ENCODE measurements at regions not wholly inside any gene's neighbourhood (a gene's known extent, or its start where the extent isn't known, plus 50 kb on each side); places are given as distances from the start of the nearest gene placed in this dataset.

GRCh38 chr2:187799601-187800000, 245.4 kb upstream of the TFPI start:
- DNase-seq: no peak
- TF ChIP-seq, protein P1, sequence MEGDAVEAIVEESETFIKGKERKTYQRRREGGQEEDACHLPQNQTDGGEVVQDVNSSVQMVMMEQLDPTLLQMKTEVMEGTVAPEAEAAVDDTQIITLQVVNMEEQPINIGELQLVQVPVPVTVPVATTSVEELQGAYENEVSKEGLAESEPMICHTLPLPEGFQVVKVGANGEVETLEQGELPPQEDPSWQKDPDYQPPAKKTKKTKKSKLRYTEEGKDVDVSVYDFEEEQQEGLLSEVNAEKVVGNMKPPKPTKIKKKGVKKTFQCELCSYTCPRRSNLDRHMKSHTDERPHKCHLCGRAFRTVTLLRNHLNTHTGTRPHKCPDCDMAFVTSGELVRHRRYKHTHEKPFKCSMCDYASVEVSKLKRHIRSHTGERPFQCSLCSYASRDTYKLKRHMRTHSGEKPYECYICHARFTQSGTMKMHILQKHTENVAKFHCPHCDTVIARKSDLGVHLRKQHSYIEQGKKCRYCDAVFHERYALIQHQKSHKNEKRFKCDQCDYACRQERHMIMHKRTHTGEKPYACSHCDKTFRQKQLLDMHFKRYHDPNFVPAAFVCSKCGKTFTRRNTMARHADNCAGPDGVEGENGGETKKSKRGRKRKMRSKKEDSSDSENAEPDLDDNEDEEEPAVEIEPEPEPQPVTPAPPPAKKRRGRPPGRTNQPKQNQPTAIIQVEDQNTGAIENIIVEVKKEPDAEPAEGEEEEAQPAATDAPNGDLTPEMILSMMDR (IDR thresholded peaks at IDR 0.05): no peak
- TF ChIP-seq POLR2A (IDR thresholded peaks at IDR 0.05): no peak
- Histone ChIP-seq H3K4me1 (replicated peaks in 1 of 2) (no peaks in the 10 kb centered on the region), H3K9me3 (replicated peaks in 1 of 3) (no peaks in the 10 kb centered on the region), H3K36me3 (replicated peaks in 1 of 2) (no peaks in the 10 kb centered on the region), H3K4me3 (no peak overlapping the region), H3K27ac (no peak overlapping the region), H3K27me3 (no peaks in the 10 kb centered on the region)
- 76 to 91% (median 88%) methylated on average over 5 of the region's 5 CpGs for WGBS, 4 donors
- intact Hi-C loops (cut with DNase I): no loop called here

GRCh38 chr2:187803816-187804215, 249.6 kb upstream of the TFPI start:
- Histone ChIP-seq H3K27ac (no peak overlapping the region), H3K27me3 (no peaks in the 10 kb centered on the region), H3K4me3 (no peak overlapping the region), H3K36me3 (replicated peaks in 1 of 2) (no peaks in the 10 kb centered on the region), H3K9me3 (replicated peaks in 1 of 3) (no peaks in the 10 kb centered on the region), H3K4me1 (replicated peaks in 1 of 2) (no peaks in the 10 kb centered on the region)
- no peak for DNase-seq
- intact Hi-C loops (cut with DNase I): no loop called here
- WGBS, 4 donors: 68 to 75% (median 71%) methylated on average over 4 of the region's 4 CpGs
- no peak for TF ChIP-seq POLR2A (IDR thresholded peaks at IDR 0.05)
- TF ChIP-seq, protein P1 (IDR thresholded peaks at IDR 0.05): no peak

DNA sequence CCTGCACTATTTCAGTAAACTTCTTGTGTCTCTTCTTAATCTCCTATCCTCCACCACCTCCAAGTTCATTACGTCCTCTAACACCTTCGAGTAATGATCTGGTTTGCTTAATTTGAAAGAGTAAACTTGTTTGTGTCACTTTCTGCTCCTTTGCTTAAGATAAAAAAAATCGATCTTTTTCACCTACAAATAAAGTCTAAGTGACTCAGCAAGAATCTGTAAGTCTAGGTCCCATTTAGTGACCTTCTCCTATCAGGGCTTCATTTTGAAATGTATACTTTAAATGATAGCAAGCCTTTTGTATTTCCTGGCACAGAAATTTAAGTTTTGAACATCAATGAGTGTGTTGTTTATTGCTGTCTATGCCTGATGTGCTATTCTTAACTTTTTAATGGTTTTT, 260.9 kb upstream of the TFPI start:
- intact Hi-C loops (cut with DNase I): no loop called here
- Histone ChIP-seq H3K4me1 (replicated peaks in 1 of 2) (no peaks in the 10 kb centered on the region), H3K36me3 (replicated peaks in 1 of 2) (no peaks in the 10 kb centered on the region), H3K27me3 (no peaks in the 10 kb centered on the region), H3K4me3 (no peak overlapping the region), H3K9me3 (replicated peaks in 1 of 3) (no peaks in the 10 kb centered on the region), H3K27ac (no peak overlapping the region)
- WGBS, 4 donors: 77 to 88% (median 81%) methylated on average over 3 of the region's 3 CpGs
- DNase-seq: no peak
- no peak for TF ChIP-seq POLR2A (IDR thresholded peaks at IDR 0.05)
- TF ChIP-seq, protein P1 (IDR thresholded peaks at IDR 0.05): no peak

DNA sequence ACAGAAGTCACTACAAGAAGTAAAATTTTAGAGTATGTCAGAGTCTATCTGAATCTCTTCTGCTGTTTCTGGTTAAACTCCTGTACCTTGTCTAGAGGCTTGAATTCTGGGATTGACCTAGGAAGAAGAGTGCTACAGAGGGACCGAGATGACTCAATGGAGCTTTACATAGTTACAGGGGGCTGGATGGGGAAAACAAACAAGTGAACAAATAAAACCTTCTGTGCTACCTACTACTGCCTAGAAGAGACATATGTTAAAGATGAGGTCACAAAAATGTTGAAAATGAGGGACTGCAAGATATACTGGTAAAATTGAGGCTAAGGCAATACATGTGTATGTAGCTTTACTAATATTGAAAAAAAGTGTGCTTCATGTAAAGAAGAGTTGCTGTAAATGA, 265.4 kb upstream of the TFPI start:
- H3K4me3 ChIP-seq: no peak overlapping the region
- no peaks in the 10 kb centered on the region for H3K4me1 ChIP-seq (replicated peaks in 1 of 2)
- no peaks in the 10 kb centered on the region for H3K9me3 ChIP-seq (replicated peaks in 1 of 3)
- no peaks in the 10 kb centered on the region for H3K27me3 ChIP-seq
- TF ChIP-seq, protein P1 (IDR thresholded peaks at IDR 0.05): no peak
- no peak for TF ChIP-seq POLR2A (IDR thresholded peaks at IDR 0.05)
- 88 to 97% (median 93%) methylated on average over 1 of the region's 1 CpG for WGBS, 4 donors
- H3K36me3 ChIP-seq (replicated peaks in 1 of 2): no peaks in the 10 kb centered on the region
- intact Hi-C loops (cut with DNase I): loop anchor here in 1 of 2 donors (10.0 kb wide), 1 partner anchor 215 kb away; no protein-coding TSS in a partner anchor
- H3K27ac ChIP-seq: no peak overlapping the region
- no peak for DNase-seq

Data from adrenal gland (tissue), 9 donors.